Middle frontal gyrus (tissue), 1 donor: ENCODE measurements at regions not wholly inside any gene's neighbourhood (a gene's known extent, or its start where the extent isn't known, plus 50 kb on each side); places are given as distances from the start of the nearest gene placed in this dataset.

ENCODE experiments used
- DNase-seq: peaks from one replicate; pipeline ENCODE4 v3.0.0-alpha.2; 2015; ENCODE audit warnings: low spot score; ENCODE audit errors: extremely low spot score

GRCh38 chr22:48855593-48856307 is 971.9 kb downstream of the BRD1 start:
- DNase-seq, result no peak

DNA sequence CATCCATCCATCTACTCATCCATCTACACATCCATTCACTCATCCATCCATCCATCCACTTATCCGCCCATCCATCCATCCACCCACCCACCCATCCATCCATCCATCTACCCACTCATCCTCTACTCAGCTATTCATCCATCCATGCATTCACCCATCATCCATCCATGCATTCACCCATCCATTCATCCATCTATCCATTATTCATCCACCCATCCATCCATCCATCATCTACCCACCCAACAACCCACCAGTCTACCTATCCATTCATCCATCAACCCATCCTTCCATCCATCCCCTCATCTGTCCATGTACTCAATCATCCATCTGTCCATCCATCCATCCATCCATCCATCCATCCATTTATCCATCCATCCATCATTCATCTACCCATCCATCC is 972.7 kb downstream of the BRD1 start:
- DNase-seq, result no peak

GRCh38 chr22:48853627-48854240 is 973.9 kb downstream of the BRD1 start:
- no peak for DNase-seq

- no peak for DNase-seq
Measured at GRCh38 chr22:48851933-48852549, 975.6 kb downstream of the BRD1 start.

DNA sequence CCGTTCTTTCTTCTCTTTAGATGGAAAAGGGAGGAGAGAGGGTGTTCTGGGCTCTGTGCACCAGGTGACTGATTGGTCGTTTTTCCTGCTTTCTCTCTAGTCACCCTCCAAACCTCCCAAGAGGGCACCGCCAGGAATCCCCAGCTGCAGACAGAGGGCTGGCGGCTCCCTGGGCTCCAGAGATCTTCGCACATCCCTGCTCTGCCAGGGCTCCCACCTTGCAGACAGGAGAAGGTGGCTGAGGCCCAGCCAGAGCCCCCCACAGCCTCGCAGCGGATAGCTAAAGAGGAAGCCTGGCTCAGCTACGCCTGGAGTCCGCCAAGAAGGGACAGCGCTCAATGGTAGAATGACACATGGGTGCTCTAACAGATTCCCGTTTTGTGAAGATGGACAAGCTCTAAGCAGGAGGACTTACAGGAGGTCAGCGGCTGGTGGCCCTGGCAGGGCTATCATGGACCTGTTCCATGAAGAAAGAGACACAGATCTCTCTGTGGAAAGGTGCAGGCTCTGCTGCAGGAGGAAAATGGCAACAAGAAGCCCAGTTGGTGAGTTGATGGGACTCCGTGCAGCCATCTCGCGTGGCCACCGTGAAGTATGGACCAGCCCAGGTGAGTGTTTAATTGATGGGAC is 976.9 kb downstream of the BRD1 start:
- no peak for DNase-seq

DNA sequence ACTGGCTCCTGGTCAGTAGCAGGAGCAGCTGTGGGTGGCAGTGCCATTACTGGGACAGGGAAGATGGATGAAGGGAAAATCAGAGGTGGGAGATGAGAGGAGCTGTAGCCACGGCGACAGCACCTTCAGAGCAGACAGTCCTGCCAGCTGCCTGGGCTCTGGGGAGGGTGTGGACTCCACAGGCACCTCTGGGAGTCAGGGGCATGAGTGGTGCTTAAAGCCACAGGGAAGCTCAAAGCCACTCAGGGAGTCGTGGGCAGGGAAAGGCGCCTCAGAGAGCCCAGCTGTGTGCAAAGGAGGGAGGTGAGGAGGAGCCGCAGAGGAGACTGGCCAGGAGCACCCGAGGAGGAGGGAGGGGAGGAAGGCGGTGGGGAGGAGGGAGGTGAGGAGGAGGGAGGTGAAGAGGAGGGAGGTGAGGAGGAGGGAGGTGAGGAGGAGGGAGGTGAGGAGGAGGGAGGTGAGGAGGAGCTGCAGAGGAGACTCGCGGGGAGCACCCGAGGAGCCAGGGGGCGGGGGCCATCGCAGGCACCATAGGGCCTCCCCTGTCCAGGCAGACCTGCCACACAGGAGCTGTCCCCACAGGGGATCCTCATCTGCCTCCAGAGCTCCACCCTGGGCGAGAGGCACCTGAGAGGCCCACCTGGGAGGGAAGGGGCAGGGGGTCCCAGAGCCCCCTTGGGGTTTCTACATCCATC is 977.6 kb downstream of the BRD1 start:
- no peak for DNase-seq

- no peak for DNase-seq
Measured at GRCh38 chr22:48849219-48849912, 978.3 kb downstream of the BRD1 start.

DNA sequence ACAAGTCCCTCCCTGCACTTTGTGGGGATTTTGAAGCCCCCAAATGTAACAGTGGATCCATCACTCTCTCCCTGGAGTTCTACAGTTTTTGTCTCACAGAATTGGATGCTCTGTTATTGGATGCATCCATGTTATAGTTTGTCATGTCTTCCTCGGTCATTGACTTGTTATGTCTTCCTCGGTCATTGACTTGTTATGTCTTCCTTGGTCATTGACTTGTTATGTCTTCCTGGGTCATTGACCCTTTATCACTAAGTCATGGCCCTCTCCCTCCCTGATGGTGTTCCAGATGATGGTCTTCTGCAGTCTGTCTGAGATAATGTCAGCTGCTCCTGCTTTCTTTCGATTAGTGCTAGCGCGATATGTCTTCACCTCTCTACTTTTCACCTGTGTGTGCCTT is 981.5 kb downstream of the BRD1 start:
- DNase-seq, result no peak

DNA sequence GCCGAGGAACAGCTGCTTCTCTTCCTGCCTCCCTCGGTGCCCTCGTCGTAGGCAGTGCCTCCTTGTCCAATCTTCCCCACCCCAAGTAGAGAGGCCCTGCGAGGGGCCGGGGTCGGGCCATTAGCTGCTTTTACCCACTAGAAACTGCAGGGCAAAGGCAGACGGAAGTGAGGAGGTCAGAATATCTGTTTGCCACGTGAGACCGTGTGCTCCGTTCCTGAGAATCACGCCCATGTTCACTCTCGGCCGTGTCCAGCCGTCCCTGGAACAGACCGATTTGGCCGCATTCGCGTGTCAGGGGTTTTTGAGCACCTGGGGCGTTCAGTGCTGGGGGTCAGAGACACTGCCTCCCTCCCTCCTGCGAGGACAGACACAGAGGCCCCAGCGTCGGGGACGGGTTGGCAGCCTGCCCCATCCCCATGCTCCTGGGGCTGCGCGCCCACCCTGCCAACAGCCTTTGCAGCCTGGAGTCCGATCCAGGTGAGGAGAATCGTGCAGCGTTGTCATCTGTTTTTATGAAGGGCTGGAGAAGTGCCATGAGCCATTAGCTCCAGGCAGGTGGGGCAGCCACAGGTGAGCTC is 982.2 kb downstream of the BRD1 start:
- DNase-seq, result no peak

DNA sequence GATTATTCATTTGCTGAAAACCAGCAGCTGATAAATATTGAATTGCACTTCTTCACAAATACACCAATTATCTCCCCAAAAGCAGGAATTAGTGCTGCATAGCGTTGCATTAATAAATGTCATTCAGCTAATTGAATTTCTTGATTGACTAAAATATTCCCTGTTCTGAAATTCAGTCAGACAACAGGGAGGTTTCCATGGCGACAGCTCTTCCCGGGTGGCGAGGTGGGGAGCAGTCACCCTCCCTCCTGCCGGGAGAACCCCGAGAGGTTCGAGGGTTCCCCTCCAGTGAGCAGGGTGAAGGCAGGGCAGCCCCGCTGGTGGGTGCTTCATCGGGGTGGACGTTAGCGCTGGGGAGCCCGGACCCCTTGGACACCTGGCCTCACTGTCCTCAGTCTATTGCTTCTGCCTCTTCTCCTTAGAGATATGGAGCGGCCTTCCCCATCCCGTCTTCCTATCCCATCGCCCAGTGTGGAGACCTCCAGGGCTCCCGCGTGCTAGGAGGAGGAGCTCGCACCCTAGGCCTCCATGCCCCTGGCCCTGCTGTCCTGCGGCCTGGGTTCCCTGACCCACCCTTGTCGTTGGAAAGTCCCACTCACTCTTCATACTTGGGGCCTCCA is 983.5 kb downstream of the BRD1 start:
- no peak for DNase-seq

DNA sequence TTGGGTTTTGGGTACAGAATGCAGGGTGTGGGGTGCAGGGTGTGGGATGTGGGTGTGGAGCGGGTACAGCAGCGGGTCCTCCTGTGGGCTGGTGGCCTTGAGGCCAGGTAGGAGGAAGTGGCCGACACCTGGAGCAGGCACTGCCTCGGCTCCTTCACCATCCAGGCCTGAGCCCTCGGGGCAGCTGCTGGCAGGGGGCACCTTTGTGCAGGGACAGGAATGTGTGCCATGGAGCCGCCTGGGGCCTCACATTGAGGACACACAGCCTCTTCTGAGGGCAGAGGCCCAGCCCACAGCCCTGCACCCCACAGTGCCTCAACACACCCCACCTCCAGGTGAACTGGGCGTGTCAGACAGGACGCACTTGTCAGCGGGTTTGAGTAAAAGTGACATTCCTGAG is 984.0 kb downstream of the BRD1 start:
- DNase-seq, result no peak

DNA sequence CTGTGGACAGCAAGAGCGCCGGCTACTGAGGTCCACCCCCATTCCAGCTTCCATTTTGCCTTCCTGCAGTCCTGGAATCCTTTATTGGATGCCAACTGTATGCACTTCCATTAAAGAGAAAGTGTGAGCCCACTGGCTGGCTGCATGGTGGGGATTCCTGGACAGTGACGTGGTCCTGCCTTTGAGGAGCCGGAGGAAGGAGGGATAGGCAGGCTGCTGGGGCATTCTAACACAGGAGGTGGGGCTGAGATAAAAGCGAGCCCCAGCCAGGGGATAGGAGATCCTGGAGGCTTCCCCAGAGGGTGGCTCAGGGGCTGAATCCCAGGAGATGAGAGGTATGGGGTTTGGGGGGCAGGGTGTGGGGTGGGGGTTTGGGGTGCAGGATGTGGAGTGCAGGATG is 984.7 kb downstream of the BRD1 start:
- no peak for DNase-seq

DNA sequence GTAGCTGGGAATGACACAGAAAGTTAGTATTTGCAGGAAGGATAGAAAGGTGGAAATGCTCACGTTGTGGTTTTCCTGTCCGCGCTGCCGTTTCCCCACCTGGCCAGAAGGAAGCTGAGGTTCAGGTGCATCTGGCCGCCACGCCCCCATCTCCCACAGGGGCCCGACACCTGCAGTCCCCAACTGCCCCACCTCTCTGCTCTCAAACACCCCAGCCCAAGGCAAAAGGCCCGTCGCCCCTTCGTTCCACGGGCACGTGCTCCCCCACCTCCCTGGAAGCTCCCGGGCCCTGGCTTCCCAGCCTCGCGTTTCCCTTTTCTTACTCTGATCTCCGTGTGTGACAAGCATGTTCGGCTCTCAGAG is 985.1 kb downstream of the BRD1 start:
- DNase-seq, result no peak

DNA sequence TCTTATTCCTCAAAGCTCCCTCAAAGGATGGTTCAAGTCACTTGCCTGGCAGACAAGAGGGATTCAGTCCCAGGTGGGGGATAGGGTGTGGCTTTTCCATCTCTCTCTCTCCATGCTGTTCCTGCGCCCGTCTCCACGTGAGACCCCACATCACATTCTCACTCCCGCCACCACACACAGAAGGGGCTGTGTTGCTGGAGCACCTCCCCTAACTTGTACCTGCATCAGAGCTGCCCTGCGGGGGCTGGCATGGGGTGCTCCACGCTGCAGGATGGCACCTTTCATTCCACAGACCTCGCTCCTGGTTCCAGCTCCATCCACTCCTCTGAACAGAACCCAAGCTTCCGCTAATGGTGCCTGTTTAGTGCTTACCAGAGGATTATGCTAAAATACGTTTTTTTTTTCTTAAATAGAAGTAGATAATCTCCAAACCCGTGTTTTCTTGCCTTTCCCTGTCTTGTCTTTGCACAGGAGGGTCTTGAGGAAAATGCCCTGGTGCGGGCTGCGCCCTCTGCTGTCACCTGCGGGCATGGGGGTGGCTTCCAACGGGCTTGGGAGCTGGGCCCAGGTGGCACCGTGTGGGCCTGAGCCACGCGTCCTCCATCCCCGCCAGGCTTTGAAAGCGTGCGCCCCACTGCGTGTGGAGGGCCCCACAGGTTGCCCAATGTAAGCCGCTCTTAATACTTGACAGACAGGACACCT is 985.6 kb downstream of the BRD1 start:
- DNase-seq, result no peak

- no peak for DNase-seq
Measured at GRCh38 chr22:48840112-48840949, 987.3 kb downstream of the BRD1 start.

DNA sequence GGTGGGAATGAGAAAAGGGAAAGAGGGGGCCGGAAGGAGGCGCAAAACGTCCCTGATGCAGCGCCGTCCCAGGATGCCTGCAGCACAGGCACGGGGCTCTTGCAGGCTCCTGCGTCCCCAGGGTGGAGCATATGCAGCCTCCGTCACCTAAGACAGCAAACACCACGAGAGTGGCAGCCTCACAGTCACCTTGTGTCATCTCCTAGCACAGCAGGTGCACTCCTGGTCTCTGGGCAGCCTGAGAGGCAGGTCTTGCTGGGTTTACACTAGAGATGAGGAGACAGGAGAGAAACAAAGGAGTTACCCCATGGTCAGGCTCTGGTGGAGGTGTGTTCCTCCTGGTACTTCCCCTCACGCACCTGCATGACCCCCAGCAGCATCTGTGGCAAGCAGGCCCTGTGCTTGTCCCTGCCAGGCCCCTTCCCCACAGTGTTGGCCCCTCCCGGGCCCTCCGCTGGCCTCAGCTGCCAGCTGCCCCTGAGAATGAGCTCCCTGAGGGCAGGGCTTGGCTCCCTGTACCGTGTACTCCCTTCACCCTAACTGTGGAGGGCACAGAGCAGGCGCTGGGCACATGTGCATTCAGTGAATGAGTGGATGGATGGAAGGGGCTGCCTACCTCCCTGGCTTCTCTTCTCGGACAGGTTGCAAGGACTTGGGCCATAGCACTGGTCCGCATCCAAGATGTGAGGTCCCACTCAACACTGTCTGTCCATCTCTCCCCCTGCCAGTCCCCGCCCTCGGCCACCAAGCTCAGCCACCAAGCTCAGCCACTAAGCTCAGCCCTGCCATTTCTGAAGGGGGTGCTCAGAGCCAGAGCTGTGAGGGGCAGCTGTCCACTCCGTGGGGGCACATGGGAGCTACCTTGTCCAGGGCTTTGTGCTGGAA is 988.6 kb downstream of the BRD1 start:
- DNase-seq, result no peak

DNA sequence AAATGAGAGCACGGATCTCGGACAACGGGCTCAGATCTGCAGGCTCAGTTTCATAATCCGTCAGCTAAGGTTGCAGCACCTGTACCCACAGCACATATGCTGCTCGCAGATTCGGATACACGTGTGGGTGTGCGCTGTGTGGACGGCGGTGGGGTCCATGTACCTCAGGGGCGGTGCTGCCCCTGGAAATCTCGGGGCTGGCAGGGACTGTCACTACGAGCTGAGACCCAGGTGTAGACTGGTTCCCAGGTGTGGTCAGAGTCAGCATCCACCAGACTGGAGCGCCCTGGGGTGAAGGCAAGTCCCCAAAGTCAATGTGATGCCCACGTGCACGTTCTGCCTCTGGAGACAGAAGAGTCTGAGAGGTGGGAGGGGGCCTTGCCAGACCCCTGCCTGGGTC is 989.3 kb downstream of the BRD1 start:
- DNase-seq, result no peak

GRCh38 chr22:48837341-48837935 is 990.2 kb downstream of the BRD1 start:
- DNase-seq, result no peak
